ENCODE measurements at regions not wholly inside any gene's neighbourhood (a gene's known extent, or its start where the extent isn't known, plus 50 kb on each side); places are given as distances from the start of the nearest gene placed in this dataset.
"Not testable (repeated sequence)": the region's sequence is repeated elsewhere in the genome, so short reads cannot be mapped to it uniquely, and the experiment has no call there.

- DNase-seq: no peak
These were observed 75.4 kb upstream of the PTPN1 start for GRCh38 chr20:50434653-50435396.

- DNase-seq: no peak
These were observed 74.7 kb upstream of the PTPN1 start for GRCh38 chr20:50435397-50436051.

- no peak for DNase-seq
These were observed 74.0 kb upstream of the PTPN1 start for GRCh38 chr20:50436052-50436656.

- no peak for DNase-seq
These were observed 73.5 kb upstream of the PTPN1 start for GRCh38 chr20:50436696-50437095.

- no peak for DNase-seq
These were observed 71.2 kb upstream of the PTPN1 start for GRCh38 chr20:50438986-50439407.

GRCh38 chr20:50439539-50440453, 70.4 kb upstream of the PTPN1 start:
- DNase-seq: no peak

- DNase-seq: no peak
These were observed 67.7 kb upstream of the PTPN1 start for GRCh38 chr20:50442512-50442911.

GRCh38 chr20:50445354-50446151, 64.6 kb upstream of the PTPN1 start:
- no peak for DNase-seq

GRCh38 chr20:50446351-50447101, 63.7 kb upstream of the PTPN1 start:
- DNase-seq: no peak

GRCh38 chr20:50447102-50447804, 62.9 kb upstream of the PTPN1 start:
- DNase-seq: no peak

GRCh38 chr20:50447817-50448216, 62.4 kb upstream of the PTPN1 start:
- DNase-seq: no peak

- not testable (repeated sequence) for DNase-seq
These were observed 61.4 kb upstream of the PTPN1 start for GRCh38 chr20:50448625-50449403.

- DNase-seq: no peak
These were observed 60.3 kb upstream of the PTPN1 start for GRCh38 chr20:50449738-50450492.

GRCh38 chr20:50450493-50450826, 59.7 kb upstream of the PTPN1 start:
- no peak for DNase-seq

GRCh38 chr20:50450881-50451752, 59.1 kb upstream of the PTPN1 start:
- DNase-seq: no peak

GRCh38 chr20:50451792-50452425, 58.3 kb upstream of the PTPN1 start:
- DNase-seq: not testable (repeated sequence)

GRCh38 chr20:50453533-50454244, 56.5 kb upstream of the PTPN1 start:
- no peak for DNase-seq
